H1 (cell line): ENCODE measurements at regions not wholly inside any gene's neighbourhood (a gene's known extent, or its start where the extent isn't known, plus 50 kb on each side); places are given as distances from the start of the nearest gene placed in this dataset.

Source experiments
- CTCF ChIA-PET: fragments of 300-600 bp; sonication (Branson Sonifier 250); formaldehyde crosslinking; loops from one replicate; lab custom pipeline; 2021; ENCODE audit not compliant: partially characterized antibody; lab: Charles Lee
- POLR2A ChIA-PET: fragments of 300-600 bp; sonication (Branson Sonifier 250); formaldehyde crosslinking; loops from one replicate; lab custom pipeline; 2021; ENCODE audit warnings: inconsistent platforms; ENCODE audit not compliant: partially characterized antibody; lab: Charles Lee
- DNase-seq, 2 experiments: peaks; one replicate each; pipeline versions ENCODE4 v3.0.0 to v3.0.0-alpha.2; 2010 to 2022; ENCODE audit warnings: low spot score in 2 of 2, low read depth in 1 of 2, mixed read lengths in 1 of 2
- FAIRE-seq: peaks from 2 replicates; lab custom pipeline; 2011; peaks lifted over from hg19 to GRCh38; lab: Jason Lieb, UNC
- H2AFZ ChIP-seq: 2 replicates; pipeline ENCODE4 v1.8.1; 2012; ENCODE audit warnings: low read length, inconsistent platforms
- H2AK5ac ChIP-seq: 2 replicates; pipeline ENCODE4 v1.6.1; 2013; ENCODE audit warnings: low read depth, low read length
- H2BK120ac ChIP-seq: replicated peaks from 2 replicates; pipeline ENCODE3; 2013; ENCODE audit warnings: low read depth, low read length, inconsistent platforms
- H2BK12ac ChIP-seq: 2 replicates; pipeline ENCODE4 v1.6.1; 2013; ENCODE audit warnings: low read depth, low read length
- H2BK15ac ChIP-seq: 2 replicates; pipeline ENCODE4 v1.6.1; 2013; ENCODE audit warnings: low read length
- H2BK20ac ChIP-seq: 2 replicates; pipeline ENCODE4 v1.6.1; 2013; ENCODE audit warnings: low read length
- H2BK5ac ChIP-seq: 2 replicates; pipeline ENCODE4 v1.6.1; 2013; ENCODE audit warnings: low read depth, low read length
- H3K14ac ChIP-seq: 2 replicates; pipeline ENCODE4 v1.6.1; 2013; ENCODE audit warnings: inconsistent platforms; ENCODE audit not compliant: insufficient read length
- H3K18ac ChIP-seq: 2 replicates; pipeline ENCODE4 v1.6.1; 2013; ENCODE audit warnings: low read length; ENCODE audit errors: extremely low read depth
- H3K23ac ChIP-seq: 2 replicates; pipeline ENCODE4 v1.6.1; 2013; ENCODE audit warnings: inconsistent platforms; ENCODE audit not compliant: insufficient read length
- H3K23me2 ChIP-seq: 2 replicates; pipeline ENCODE4 v1.6.1; 2013; ENCODE audit warnings: low read depth, low read length
- H3K27ac ChIP-seq: 2 replicates; pipeline ENCODE4 v1.6.1; 2011; ENCODE audit warnings: low read depth, low read length, inconsistent platforms
- H3K27me3 ChIP-seq, 4 experiments: replicated peaks in 1 of 4; 1 replicate in 1 of 4; 2 replicates in 3 of 4; pipeline versions ENCODE4 v1.6.1 to v1.8.1; 2011 to 2013; ENCODE audit warnings: low read length in 3 of 4, mild to moderate bottlenecking in 3 of 4, inconsistent platforms in 2 of 4, mixed read lengths in 2 of 4, moderate library complexity in 1 of 4; ENCODE audit not compliant: control insufficient read depth in 3 of 4, insufficient read depth in 3 of 4; ENCODE audit errors: extremely low read depth in 1 of 4
- H3K36me3 ChIP-seq, 4 experiments: 2 replicates each; pipeline versions ENCODE4 v1.6.1 to v1.8.1; 2011 to 2013; ENCODE audit warnings: mild to moderate bottlenecking in 4 of 4, low read length in 3 of 4, moderate library complexity in 2 of 4, control low read depth in 1 of 4, inconsistent platforms in 1 of 4; ENCODE audit not compliant: insufficient read depth in 4 of 4, control insufficient read depth in 2 of 4
- H3K4ac ChIP-seq: replicated peaks from 2 replicates; pipeline ENCODE3; 2013; ENCODE audit warnings: low read length, low read depth, mixed read lengths, inconsistent platforms; ENCODE audit not compliant: insufficient read length
- H3K4me1 ChIP-seq, 4 experiments: replicated peaks in 1 of 4; 1 replicate in 1 of 4; 2 replicates in 3 of 4; pipeline versions ENCODE4 v1.6.1 to v1.8.1; 2011 to 2013; ENCODE audit warnings: low read length in 3 of 4, inconsistent platforms in 2 of 4, mixed read lengths in 1 of 4; ENCODE audit not compliant: insufficient read depth in 4 of 4, control insufficient read depth in 3 of 4
- H3K4me2 ChIP-seq, 2 experiments: 2 replicates each; pipeline versions ENCODE4 v1.6.1 to v1.8.1; 2011 to 2013; ENCODE audit warnings: low read depth in 2 of 2, low read length in 2 of 2, control low read depth in 1 of 2, inconsistent platforms in 1 of 2, mild to moderate bottlenecking in 1 of 2; ENCODE audit not compliant: insufficient read depth in 1 of 2
- H3K4me3 ChIP-seq, 4 experiments: fragments of 200-600, 300-600 bp in 1 of 4; sonication (generic), shearing (Covaris generic), sonication (Bioruptor Twin) in 1 of 4; 2 replicates each; pipeline versions ENCODE4 v1.5.1 to v1.8.1; 2011 to 2016; ENCODE audit warnings: low read length in 4 of 4, low read depth in 3 of 4, control low read depth in 2 of 4, inconsistent platforms in 2 of 4, mild to moderate bottlenecking in 2 of 4, mixed read lengths in 1 of 4, moderate library complexity in 1 of 4; ENCODE audit not compliant: insufficient read depth in 2 of 4; ENCODE audit errors: extremely low read depth in 1 of 4
- H3K56ac ChIP-seq: replicated peaks from 2 replicates; pipeline ENCODE3; 2013; ENCODE audit warnings: low read depth, mild to moderate bottlenecking, mixed read lengths, low read length, inconsistent platforms; ENCODE audit not compliant: insufficient read length
- H3K79me1 ChIP-seq: 2 replicates; pipeline ENCODE4 v1.6.1; 2013; ENCODE audit warnings: low read depth, low read length, control low read depth
- H3K79me2 ChIP-seq, 2 experiments: 2 replicates each; pipeline versions ENCODE4 v1.6.1 to v1.8.1; 2012 to 2013; ENCODE audit warnings: low read length in 2 of 2, mild to moderate bottlenecking in 2 of 2, inconsistent platforms in 1 of 2; ENCODE audit not compliant: insufficient read depth in 2 of 2, control insufficient read depth in 1 of 2
- H3K9ac ChIP-seq, 4 experiments: replicated peaks in 1 of 4; 1 replicate in 1 of 4; 2 replicates in 3 of 4; pipeline versions ENCODE4 v1.6.1 to v1.8.1; 2011 to 2013; ENCODE audit warnings: low read depth in 3 of 4, low read length in 3 of 4, control low read depth in 2 of 4, mild to moderate bottlenecking in 2 of 4, moderate library complexity in 2 of 4, inconsistent platforms in 1 of 4; ENCODE audit errors: extremely low read depth in 1 of 4
- H3K9me3 ChIP-seq, 2 experiments: 2 replicates each; pipeline versions ENCODE4 v1.6.1 to v1.8.1; 2012 to 2013; ENCODE audit warnings: mild to moderate bottlenecking in 2 of 2, moderate library complexity in 2 of 2, control low read depth in 1 of 2, inconsistent platforms in 1 of 2, low read depth in 1 of 2, low read length in 1 of 2, mixed read lengths in 1 of 2; ENCODE audit not compliant: insufficient read depth in 2 of 2
- H4K20me1 ChIP-seq, 2 experiments: replicated peaks in 1 of 2; 2 replicates each; pipeline versions ENCODE3 to v1.8.1; 2011 to 2013; ENCODE audit warnings: inconsistent platforms in 2 of 2, low read length in 2 of 2, mild to moderate bottlenecking in 1 of 2; ENCODE audit not compliant: insufficient read depth in 2 of 2, control insufficient read depth in 1 of 2
- H4K5ac ChIP-seq: 2 replicates; pipeline ENCODE4 v1.6.1; 2013; ENCODE audit warnings: low read length, low read depth, mixed read lengths, inconsistent platforms; ENCODE audit not compliant: insufficient read length
- H4K8ac ChIP-seq: 2 replicates; pipeline ENCODE4 v1.8.0; 2013; ENCODE audit warnings: mild to moderate bottlenecking, moderate library complexity, low read length, inconsistent platforms; ENCODE audit not compliant: insufficient read depth; ENCODE audit errors: extremely low read depth
- H4K91ac ChIP-seq: replicated peaks from 2 replicates; pipeline ENCODE3; 2013; ENCODE audit warnings: low read length, mixed read lengths, inconsistent platforms; ENCODE audit not compliant: insufficient read length
- ATF2 ChIP-seq: IDR thresholded peaks from 2 replicates; pipeline ENCODE4 v1.6.1; 2012; ENCODE audit warnings: low read length, inconsistent platforms
- CREB1 ChIP-seq: IDR thresholded peaks from 2 replicates; pipeline ENCODE4 v1.6.1; 2012; ENCODE audit warnings: inconsistent platforms
- EZH2 ChIP-seq: fragments of 200-600 bp; sonication (generic); IDR thresholded peaks from 2 replicates; pipeline ENCODE4 v1.7.1; 2012; ENCODE audit warnings: low read depth, mild to moderate bottlenecking, moderate library complexity, low read length, inconsistent platforms; ENCODE audit not compliant: severe bottlenecking
- KDM4A ChIP-seq: IDR thresholded peaks from one replicate; pipeline ENCODE4 v1.7.1; 2012; ENCODE audit warnings: low read depth, mild to moderate bottlenecking, moderate library complexity, low read length, inconsistent platforms; ENCODE audit not compliant: severe bottlenecking
- KDM5A ChIP-seq: fragments of 200-600 bp; IDR thresholded peaks from 2 replicates; pipeline ENCODE4 v1.7.1; 2012; ENCODE audit warnings: mild to moderate bottlenecking, low read length, inconsistent platforms, mixed read lengths
- NANOG ChIP-seq: IDR thresholded peaks from 2 replicates; pipeline ENCODE4 v1.6.1; 2011; ENCODE audit warnings: low read length, low read depth, mild to moderate bottlenecking, inconsistent platforms; ENCODE audit not compliant: insufficient read depth, poor library complexity, severe bottlenecking
- POLR2AphosphoS5 ChIP-seq: IDR thresholded peaks from 2 replicates; pipeline ENCODE4 v1.6.1; 2011; ENCODE audit warnings: low read depth, low read length
- RAD21 ChIP-seq, 2 experiments: IDR thresholded peaks in 1 of 2; conservative IDR thresholded peaks in 1 of 2; 2 replicates each; pipeline ENCODE4 v1.6.1; 2011; ENCODE audit warnings: low read depth in 2 of 2, low read length in 2 of 2, improper control_type of control experiment in 1 of 2, inconsistent platforms in 1 of 2, mild to moderate bottlenecking in 1 of 2, moderate library complexity in 1 of 2
- RNF2 ChIP-seq: fragments of 200-900, 300-1000 bp; sonication (generic); IDR thresholded peaks from 2 replicates; pipeline ENCODE4 v1.7.1; 2016; ENCODE audit warnings: borderline replicate concordance, low read depth, mild to moderate bottlenecking, antibody characterized with exemption, low read length; ENCODE audit not compliant: poor library complexity, severe bottlenecking; ENCODE audit errors: missing control alignments
- SP1 ChIP-seq: IDR thresholded peaks from 2 replicates; pipeline ENCODE4 v1.6.1; 2011; ENCODE audit warnings: low read depth, low read length
- YY1 ChIP-seq: IDR thresholded peaks from 2 replicates; pipeline ENCODE4 v1.6.1; 2011; ENCODE audit warnings: low read depth, mild to moderate bottlenecking, low read length
- WGBS, 2 experiments: shearing (Covaris generic) in 1 of 2; methylation state at CpG; one replicate each; pipeline versions ENCODE4 v1.1.6 to v1.1.7; 2013 to 2015; ENCODE audit warnings: low lambda C conversion rate in 2 of 2, mixed read lengths in 2 of 2, inconsistent platforms in 1 of 2, low coverage in 1 of 2, missing lambda C conversion rate in 1 of 2; ENCODE audit not compliant: insufficient replicate concordance in 2 of 2, insufficient coverage in 1 of 2, insufficient read length in 1 of 2; ENCODE audit errors: extremely low coverage in 1 of 2, missing lambda C conversion rate in 1 of 2; 5-methylcytosine and 5-hydroxymethylcytosine counted together

GRCh38 chr16:86193528-86194193 is 294.7 kb downstream of the IRF8 start:
- Histone ChIP-seq H4K20me1 (no peaks in the 10 kb centered on the region), H2BK20ac (no peak overlapping the region), H3K4me2 (no peak overlapping the region), H2BK12ac (no peak overlapping the region), H3K4me3 (no peak overlapping the region), H3K56ac (no peak overlapping the region), H3K9ac (no peak overlapping the region), H4K8ac (no peak overlapping the region), H2BK120ac (no peak overlapping the region), H3K23ac (no peak overlapping the region), H3K9me3 (no peaks in the 10 kb centered on the region), H3K79me1 (no peaks in the 10 kb centered on the region), H4K5ac (no peak overlapping the region), H2BK15ac (no peak overlapping the region), H3K79me2 (no peaks in the 10 kb centered on the region), H3K14ac (no peak overlapping the region), H2AFZ (no peak overlapping the region), H3K18ac (no peak overlapping the region), H3K4me1 (peaks cover 3 to 10% (median 7%) of the 10 kb centered on the region in 4 experiments; a peak in 6 of 7 replicates), H4K91ac (no peak overlapping the region), H3K4ac (no peak overlapping the region), H2BK5ac (no peak overlapping the region), H3K36me3 (no peaks in the 10 kb centered on the region), H2AK5ac (no peak overlapping the region), H3K27me3 (no peaks in the 10 kb centered on the region; a peak in 1 of 7 replicates), H3K27ac (no peak overlapping the region), H3K23me2 (no peaks in the 10 kb centered on the region)
- POLR2A ChIA-PET, result no interaction called here
- DNase-seq, result no peak
- FAIRE-seq, result no peak
- 90% methylated on average over 12 of the region's 15 CpGs; no CpG with 5 or more reads in 1 of the 2 experiments for WGBS, 2 experiments
- CTCF ChIA-PET, result interaction anchor here (1.7 to 2.1 kb wide), 3 partner anchors 59 to 324 kb away, joined by 3 to 7 read pairs (median 5); no protein-coding TSS in a partner anchor
- TF ChIP-seq ATF2, result no peak
- TF ChIP-seq NANOG, result no peak
- TF ChIP-seq RNF2, result no peak
- no peak for TF ChIP-seq SP1
- TF ChIP-seq RAD21 (IDR thresholded peaks at IDR 0.05 in 1 of 2, conservative IDR thresholded peaks at IDR 0.05 in 1 of 2; ENCODE audit: low read depth in 2 of 2, low read length in 2 of 2), result no peak
- no peak for TF ChIP-seq CREB1
- TF ChIP-seq KDM5A, result no peak
- TF ChIP-seq YY1, result no peak
- TF ChIP-seq KDM4A, result no peak
- TF ChIP-seq POLR2AphosphoS5, result no peak
- no peak for TF ChIP-seq EZH2
